NB4 (cell line): ENCODE measurements at regions not wholly inside any gene's neighbourhood (a gene's known extent, or its start where the extent isn't known, plus 50 kb on each side); places are given as distances from the start of the nearest gene placed in this dataset.
A peak's percentile ranks its signal among the peaks of the same experiment; 100 is the strongest.

ENCODE experiments used
- DNase-seq: peaks from one replicate; pipeline ENCODE4 v3.0.0; 2010; ENCODE audit warnings: low read depth
- H3K4me3 ChIP-seq: one replicate; pipeline ENCODE4 v1.5.1; 2011; ENCODE audit warnings: mild to moderate bottlenecking, low read depth, low read length, moderate library complexity
- CTCF ChIP-seq: IDR thresholded peaks from one replicate; pipeline ENCODE4 v1.5.1; 2012; ENCODE audit warnings: low read depth, low read length
- MAX ChIP-seq: IDR thresholded peaks from 2 replicates; pipeline ENCODE4 v1.6.1; 2011; ENCODE audit warnings: low read depth, low read length
- MYC ChIP-seq: IDR thresholded peaks from 2 replicates; pipeline ENCODE4 v1.6.1; 2011; ENCODE audit warnings: low read depth, low read length
- POLR2A ChIP-seq: IDR thresholded peaks from 2 replicates; pipeline ENCODE4 v1.6.1; 2011; ENCODE audit warnings: mild to moderate bottlenecking; ENCODE audit not compliant: insufficient read length; ENCODE audit errors: extremely low read depth

- H3K4me3 ChIP-seq = no peak overlapping the region
- no peak for TF ChIP-seq MYC
- TF ChIP-seq CTCF = peak; percentile 46
- DNase-seq = peak; percentile 5
Measured at GRCh38 chrX:94058728-94059382, 384.8 kb downstream of the FAM133A start.

- TF ChIP-seq CTCF (no peak), POLR2A (no peak), MYC (no peak)
- H3K4me3 ChIP-seq = no peak overlapping the region
- no peak for DNase-seq
Measured at GRCh38 chrX:94065091-94065490, 391.1 kb downstream of the FAM133A start.

GRCh38 chrX:94089149-94089548 lies 415.1 kb downstream of the FAM133A start:
- no peak for DNase-seq
- H3K4me3 ChIP-seq = no peak overlapping the region
- TF ChIP-seq POLR2A (no peak), MAX (no peak), MYC (no peak), CTCF (no peak)

- DNase-seq = no peak
- H3K4me3 ChIP-seq = no peak overlapping the region
- TF ChIP-seq POLR2A (no peak), MAX (no peak), MYC (no peak), CTCF (no peak)
Measured at GRCh38 chrX:94097868-94098267, 423.9 kb downstream of the FAM133A start.

- no peak for DNase-seq
- no peak overlapping the region for H3K4me3 ChIP-seq
- TF ChIP-seq POLR2A (no peak), MYC (no peak), CTCF (no peak), MAX (no peak)
Measured at GRCh38 chrX:94107981-94108380, 434.0 kb downstream of the FAM133A start.

- no peak for TF ChIP-seq MAX
- no peak overlapping the region for H3K4me3 ChIP-seq
- no peak for DNase-seq
Measured at GRCh38 chrX:94114362-94114761, 440.4 kb downstream of the FAM133A start.
